ENCODE measurements at regions not wholly inside any gene's neighbourhood (a gene's known extent, or its start where the extent isn't known, plus 50 kb on each side); places are given as distances from the start of the nearest gene placed in this dataset.

- Histone ChIP-seq H3K79me2 (ENCODE audit: control insufficient read depth, low read length) (no peaks in the 10 kb centered on the region), H3K27ac (ENCODE audit: low read depth, low read length) (no peak overlapping the region), H3F3A (ENCODE audit: control insufficient read depth, insufficient read depth) (no peaks in the 10 kb centered on the region), H3K4me1 (ENCODE audit: control insufficient read depth, low read length) (no peaks in the 10 kb centered on the region), H3K9me2 (replicated peaks; ENCODE audit: control insufficient read depth, low read length) (no peaks in the 10 kb centered on the region), H3K4me2 (ENCODE audit: low read length) (no peak overlapping the region), H3K4me3 (ENCODE audit: low read length) (no peak overlapping the region), H3K9me3 (ENCODE audit: control insufficient read depth, insufficient read depth, low read length) (no peaks in the 10 kb centered on the region), H4K20me1 (ENCODE audit: control insufficient read depth, insufficient read depth, low read depth, low read length) (no peaks in the 10 kb centered on the region), H3K27me3 (ENCODE audit: control insufficient read depth, low read length) (0 out of 2 replicates have a peak, but pooled peaks cover 3% of the 10 kb centered on the region), H3K36me3 (ENCODE audit: control insufficient read depth, low read length) (no peaks in the 10 kb centered on the region)
- no peak for TF ChIP-seq CTCF (IDR thresholded peaks at IDR 0.05; ENCODE audit: low read depth, low read length, poor library complexity, severe bottlenecking)
- TF ChIP-seq EZH2phosphoT487 (IDR thresholded peaks at IDR 0.05; ENCODE audit: borderline replicate concordance, low read length): no peak
Observed at GRCh38 chr4:81971637-81972381, 402.0 kb downstream of the HNRNPD start.

- no peak overlapping the region for H3K27ac ChIP-seq (ENCODE audit: low read depth, low read length)
- TF ChIP-seq CTCF (IDR thresholded peaks at IDR 0.05; ENCODE audit: low read depth, low read length, poor library complexity, severe bottlenecking) (no peak), EZH2phosphoT487 (IDR thresholded peaks at IDR 0.05; ENCODE audit: borderline replicate concordance, low read length) (no peak)
- no peak overlapping the region for H3K4me2 ChIP-seq (ENCODE audit: low read length)
- H3K9me3 ChIP-seq (ENCODE audit: control insufficient read depth, insufficient read depth, low read length): no peaks in the 10 kb centered on the region
- H4K20me1 ChIP-seq (ENCODE audit: control insufficient read depth, insufficient read depth, low read depth, low read length): no peaks in the 10 kb centered on the region
- no peaks in the 10 kb centered on the region for H3F3A ChIP-seq (ENCODE audit: control insufficient read depth, insufficient read depth)
- H3K4me3 ChIP-seq (ENCODE audit: low read length): no peak overlapping the region
- 0 out of 2 replicates have a peak, but pooled peaks cover 3% of the 10 kb centered on the region for H3K27me3 ChIP-seq (ENCODE audit: control insufficient read depth, low read length)
- no peaks in the 10 kb centered on the region for H3K36me3 ChIP-seq (ENCODE audit: control insufficient read depth, low read length)
- H3K4me1 ChIP-seq (ENCODE audit: control insufficient read depth, low read length): no peaks in the 10 kb centered on the region
- no peaks in the 10 kb centered on the region for H3K79me2 ChIP-seq (ENCODE audit: control insufficient read depth, low read length)
- H3K9me2 ChIP-seq (replicated peaks; ENCODE audit: control insufficient read depth, low read length): no peaks in the 10 kb centered on the region
Observed at GRCh38 chr4:81971061-81971460, 402.7 kb downstream of the HNRNPD start.

- Histone ChIP-seq H3K4me2 (ENCODE audit: low read length) (no peak overlapping the region), H3F3A (ENCODE audit: control insufficient read depth, insufficient read depth) (no peaks in the 10 kb centered on the region), H3K27ac (ENCODE audit: low read depth, low read length) (no peak overlapping the region), H3K4me3 (ENCODE audit: low read length) (no peak overlapping the region), H3K36me3 (ENCODE audit: control insufficient read depth, low read length) (no peaks in the 10 kb centered on the region), H3K27me3 (ENCODE audit: control insufficient read depth, low read length) (0 out of 2 replicates have a peak, but pooled peaks cover 3% of the 10 kb centered on the region), H3K9me3 (ENCODE audit: control insufficient read depth, insufficient read depth, low read length) (no peaks in the 10 kb centered on the region), H4K20me1 (ENCODE audit: control insufficient read depth, insufficient read depth, low read depth, low read length) (no peaks in the 10 kb centered on the region), H3K9me2 (replicated peaks; ENCODE audit: control insufficient read depth, low read length) (no peaks in the 10 kb centered on the region), H3K4me1 (ENCODE audit: control insufficient read depth, low read length) (no peaks in the 10 kb centered on the region), H3K79me2 (ENCODE audit: control insufficient read depth, low read length) (no peaks in the 10 kb centered on the region)
- no peak for TF ChIP-seq CTCF (IDR thresholded peaks at IDR 0.05; ENCODE audit: low read depth, low read length, poor library complexity, severe bottlenecking)
- no peak for TF ChIP-seq EZH2phosphoT487 (IDR thresholded peaks at IDR 0.05; ENCODE audit: borderline replicate concordance, low read length)
Observed at GRCh38 chr4:81970454-81970853, 403.3 kb downstream of the HNRNPD start.

Measured in DOHH2 (cell line).